HepG2 (cell line): ENCODE measurements at regions not wholly inside any gene's neighbourhood (a gene's known extent, or its start where the extent isn't known, plus 50 kb on each side); places are given as distances from the start of the nearest gene placed in this dataset.
A peak's percentile ranks its signal among the peaks of the same experiment; 100 is the strongest.

Experiments
- ATAC-seq: fragments of 200-7000 bp; cut with Tn5 transposase; 3 replicates; pipeline ENCODE4 v1.9.1; 2020; ENCODE audit warnings: mild to moderate bottlenecking, moderate library complexity
- BruUV-seq: library from RNA; stranded (reverse); fragments of 400-500 nt; replicated peaks from 2 replicates; lab custom pipeline; 2021; lab: Mats Ljungman, UMichigan
- CTCF ChIA-PET: fragments of 300-600 bp; formaldehyde crosslinking; extraction: SDS; loops from one replicate; lab custom pipeline; 2021; ENCODE audit warnings: low total read pairs, inconsistent platforms, low intra/inter-chr PET ratio; lab: Yijun Ruan, JAX
- POLR2A ChIA-PET: fragments of 350-600 bp; sonication (Branson Sonifier 250); formaldehyde crosslinking; loops from one replicate; lab custom pipeline; 2020; ENCODE audit warnings: antibody characterized with exemption, inconsistent platforms; lab: Yijun Ruan, JAX
- DNase-seq: peaks from one replicate; pipeline ENCODE4 v3.0.0-alpha.2; 2015; ENCODE audit warnings: low spot score
- FAIRE-seq: peaks from 3 replicates; lab custom pipeline; 2011; peaks lifted over from hg19 to GRCh38; lab: Jason Lieb, UNC
- H2AFZ ChIP-seq: one replicate; pipeline ENCODE4 v1.6.1; 2011; ENCODE audit warnings: low read length, inconsistent platforms
- H3K27ac ChIP-seq: fragments of 300-600 bp; 3 replicates; pipeline ENCODE4 v1.8.0; 2011; ENCODE audit warnings: mixed run types, mild to moderate bottlenecking, mixed read lengths, low read length, inconsistent platforms; ENCODE audit not compliant: insufficient read depth; ENCODE audit errors: extremely low read length
- H3K27me3 ChIP-seq, 2 experiments: fragments of 200-600 bp in 1 of 2; 2 replicates in 1 of 2; 3 replicates in 1 of 2; pipeline versions ENCODE4 v1.6.0 to v1.8.0; 2011; ENCODE audit warnings: low read length in 2 of 2, mild to moderate bottlenecking in 2 of 2, moderate library complexity in 2 of 2, inconsistent platforms in 1 of 2; ENCODE audit not compliant: insufficient read depth in 2 of 2, control insufficient read depth in 1 of 2
- H3K36me3 ChIP-seq, 2 experiments: fragments of 200-600 bp in 1 of 2; replicated peaks in 1 of 2; 2 replicates in 1 of 2; 3 replicates in 1 of 2; pipeline versions ENCODE4 v1.5.1 to v1.8.0; 2011; ENCODE audit warnings: low read length in 2 of 2, inconsistent platforms in 1 of 2; ENCODE audit not compliant: insufficient read depth in 2 of 2, control insufficient read depth in 1 of 2
- H3K4me1 ChIP-seq: 2 replicates; pipeline ENCODE4 v1.5.1; 2012; ENCODE audit warnings: low read length, inconsistent platforms; ENCODE audit not compliant: insufficient read depth
- H3K4me2 ChIP-seq: 2 replicates; pipeline ENCODE4 v1.6.0; 2011; ENCODE audit warnings: low read depth, low read length, inconsistent platforms
- H3K4me3 ChIP-seq, 3 experiments: fragments of 200-600 bp in 1 of 3; sonication (generic), shearing (Covaris generic) in 1 of 3; replicated peaks in 1 of 3; 2 replicates each; pipeline ENCODE4 v1.5.1; 2011 to 2016; ENCODE audit warnings: low read length in 3 of 3, inconsistent platforms in 2 of 3, low read depth in 2 of 3, mild to moderate bottlenecking in 2 of 3, control low read depth in 1 of 3, mixed read lengths in 1 of 3; ENCODE audit not compliant: insufficient read depth in 1 of 3
- H3K79me2 ChIP-seq: one replicate; pipeline ENCODE4 v1.6.1; 2011; ENCODE audit warnings: low read length, inconsistent platforms; ENCODE audit not compliant: insufficient read depth
- H3K9ac ChIP-seq: 2 replicates; pipeline ENCODE4 v1.6.0; 2011; ENCODE audit warnings: mild to moderate bottlenecking, low read depth, low read length, inconsistent platforms; ENCODE audit not compliant: insufficient read depth
- H3K9me3 ChIP-seq: 2 replicates; pipeline ENCODE4 v1.5.1; 2012; ENCODE audit warnings: mild to moderate bottlenecking, low read length
- H4K20me1 ChIP-seq: 2 replicates; pipeline ENCODE4 v1.6.0; 2011; ENCODE audit warnings: inconsistent platforms, mild to moderate bottlenecking, low read length, moderate library complexity; ENCODE audit not compliant: insufficient read depth
- ERF ChIP-seq: IDR thresholded peaks from 2 replicates; pipeline ENCODE4 v1.6.1; 2018; ENCODE audit warnings: missing biosample characterization, missing genetic modification reagents
- ETV5 ChIP-seq: IDR thresholded peaks from 2 replicates; pipeline ENCODE4 v1.6.1; 2018; ENCODE audit warnings: missing biosample characterization, missing genetic modification reagents, inconsistent platforms, borderline replicate concordance
- FOSL1 ChIP-seq: sonication (generic); formaldehyde crosslinking; IDR thresholded peaks from 2 replicates; pipeline ENCODE4 v1.9.0; 2021; ENCODE audit warnings: missing genetic modification reagents, borderline replicate concordance
- GLI4 ChIP-seq: sonication (generic); formaldehyde crosslinking; IDR thresholded peaks from 2 replicates; pipeline ENCODE4 v1.5.1; 2020; ENCODE audit warnings: missing genetic modification reagents, mild to moderate bottlenecking, moderate library complexity, borderline replicate concordance
- HOXA9 ChIP-seq: sonication (generic); formaldehyde crosslinking; IDR thresholded peaks from 2 replicates; pipeline ENCODE4 v1.8.1; 2022; ENCODE audit warnings: missing genetic modification reagents, mild to moderate bottlenecking, moderate library complexity, borderline replicate concordance
- MLLT10 ChIP-seq: sonication (generic); formaldehyde crosslinking; IDR thresholded peaks from 2 replicates; pipeline ENCODE4 v1.4.0; 2020; ENCODE audit warnings: missing genetic modification reagents
- NCOA1 ChIP-seq: sonication (generic); formaldehyde crosslinking; IDR thresholded peaks from 2 replicates; pipeline ENCODE4 v1.9.0; 2021; ENCODE audit warnings: missing genetic modification reagents
- POLR2AphosphoS5 ChIP-seq: IDR thresholded peaks from 2 replicates; pipeline ENCODE4 v1.6.1; 2012; ENCODE audit warnings: low read depth, low read length
- SYNCRIP ChIP-seq: fragments of 200-400 bp; formaldehyde crosslinking; IDR thresholded peaks from 2 replicates; pipeline ENCODE4 v1.6.1; 2018; ENCODE audit warnings: mild to moderate bottlenecking, low read depth, low read length; ENCODE audit not compliant: insufficient read depth
- TRIM24 ChIP-seq: sonication (generic); formaldehyde crosslinking; IDR thresholded peaks from 2 replicates; pipeline ENCODE4 v1.8.0; 2022; ENCODE audit warnings: mild to moderate bottlenecking, missing genetic modification reagents
- WIZ ChIP-seq: sonication (generic); formaldehyde crosslinking; IDR thresholded peaks from 2 replicates; pipeline ENCODE4 v1.5.1; 2020; ENCODE audit warnings: mild to moderate bottlenecking, missing genetic modification reagents
- ZBTB38 ChIP-seq: sonication (generic); formaldehyde crosslinking; IDR thresholded peaks from 2 replicates; pipeline ENCODE4 v1.5.1; 2020; ENCODE audit warnings: mild to moderate bottlenecking, missing genetic modification reagents
- ZFP90 ChIP-seq: sonication (generic); formaldehyde crosslinking; IDR thresholded peaks from 2 replicates; pipeline ENCODE4 v1.8.0; 2022; ENCODE audit warnings: missing genetic modification reagents, mild to moderate bottlenecking, inconsistent platforms, borderline replicate concordance
- ZGPAT ChIP-seq: IDR thresholded peaks from 2 replicates; pipeline ENCODE4 v1.6.1; 2016; ENCODE audit warnings: mild to moderate bottlenecking
- ZNF10 ChIP-seq: sonication (generic); formaldehyde crosslinking; IDR thresholded peaks from 2 replicates; pipeline ENCODE4 v1.4.0; 2020; ENCODE audit warnings: mild to moderate bottlenecking, low read depth, missing genetic modification reagents, borderline replicate concordance
- ZNF580 ChIP-seq: IDR thresholded peaks from 2 replicates; pipeline ENCODE4 v1.6.1; 2016; ENCODE audit warnings: low read depth, borderline replicate concordance
- WGBS: methylation state at CpG from one replicate; pipeline ENCODE4 v1.1.6; 2017; ENCODE audit warnings: low lambda C conversion rate; 5-methylcytosine and 5-hydroxymethylcytosine counted together
- in situ Hi-C: cut with HindIII; loops from 2 replicates; pipeline ENCODE4 v1.10.0; 2017; ENCODE audit warnings: low pct_unique_long_range_greater_than_20kb; ENCODE audit not compliant: extremely low pct_ligation_motif_present
- intact Hi-C: fragments of 100-400 bp; cut with micrococcal nuclease; formaldehyde crosslinking; loops from one replicate; pipeline ENCODE4 v1.10.0; 2022; ENCODE audit not compliant: unreplicated experiment

- TF ChIP-seq ZGPAT (CRISPR knock-in tag) = peak; percentile 68
- TF ChIP-seq, all 625 proteins: peak for 93
These were observed 59.0 kb upstream of the ACOT11 start (continued) for GRCh38 chr1:54488779-54489626.

- peak overlapping the region; percentile 66 to 77 (median 74) for H3K4me3 ChIP-seq
- H3K9ac ChIP-seq = peak overlapping the region; percentile 77
- intact Hi-C loops (loop anchor here (1.0 to 5.0 kb wide), 3 partner anchors 61 to 367 kb away; no protein-coding TSS in a partner anchor), in situ Hi-C loops (loop anchor here (5.0 to 10.0 kb wide), 3 partner anchors 81 to 366 kb away; partner anchors contain the start of gene SSBP3)
- no peaks in the 10 kb centered on the region for H4K20me1 ChIP-seq
- peak overlapping the region; percentile 97 for H3K4me2 ChIP-seq
- peak overlapping the region; percentile 79 for H3K27ac ChIP-seq
- H3K27me3 ChIP-seq = peaks cover 0 to 10% of the 10 kb centered on the region in 2 experiments; a peak in 3 of 5 replicates
- no peaks in the 10 kb centered on the region for H3K36me3 ChIP-seq
- no TSS peak for BruUV-seq
- FAIRE-seq = no peak
- ChIA-PET CTCF (interaction anchor here (1.9 to 3.0 kb wide), 3 partner anchors 177 to 367 kb away, joined by 10 to 18 read pairs (median 11); no protein-coding TSS in a partner anchor), POLR2A (interaction anchor here (1.2 to 2.2 kb wide), 2 partner anchors 81 to 307 kb away, joined by 5 to 29 read pairs; partner anchors contain the start of gene SSBP3)
- peaks cover 65% of the 10 kb centered on the region for H3K4me1 ChIP-seq
- no peaks in the 10 kb centered on the region for H3K9me3 ChIP-seq
- H2AFZ ChIP-seq = peak overlapping the region; percentile 61
- ATAC-seq = peak; percentile 58
- 1% methylated on average over 23 of the region's 62 CpGs for WGBS
- no peaks in the 10 kb centered on the region for H3K79me2 ChIP-seq
- DNase-seq = peak; percentile 79
- TF ChIP-seq POLR2AphosphoS5 (peak; percentile 37; the same call in 1 of the 2 replicates), SYNCRIP (no peak), TRIM24 (CRISPR knock-in tag) (no peak), WIZ (CRISPR knock-in tag) (no peak), MLLT10 (CRISPR knock-in tag) (no peak), ERF (no peak), ZFP90 (CRISPR knock-in tag) (no peak), ZBTB38 (CRISPR knock-in tag) (no peak; the same call in 1 of the 2 replicates), ETV5 (CRISPR knock-in tag) (peak; percentile 78), GLI4 (CRISPR knock-in tag) (no peak), NCOA1 (CRISPR knock-in tag) (no peak), HOXA9 (CRISPR knock-in tag) (no peak), ZNF10 (no peak), ZNF580 (no peak), FOSL1 (CRISPR knock-in tag) (no peak)
These were observed 59.8 kb upstream of the ACOT11 start for GRCh38 chr1:54488065-54488750.
